Panc1 (cell line): ENCODE measurements at regions not wholly inside any gene's neighbourhood (a gene's known extent, or its start where the extent isn't known, plus 50 kb on each side); places are given as distances from the start of the nearest gene placed in this dataset.

Source experiments
- ATAC-seq: fragments of 200-7000 bp; cut with Tn5 transposase; 2 replicates; pipeline ENCODE4 v1.9.1; 2020; ENCODE audit warnings: mild to moderate bottlenecking, moderate library complexity
- BruUV-seq: library from RNA; stranded (reverse); fragments of 400-500 nt; replicated peaks from 2 replicates; lab custom pipeline; 2021; lab: Mats Ljungman, UMichigan
- CTCF ChIA-PET: fragments of 300-600 bp; sonication (Branson Sonifier 250); formaldehyde crosslinking; loops from one replicate; lab custom pipeline; 2022; ENCODE audit warnings: antibody characterized with exemption; lab: Charles Lee
- POLR2A ChIA-PET: fragments of 300-600 bp; sonication (Branson Sonifier 250); formaldehyde crosslinking; loops from one replicate; lab custom pipeline; 2022; ENCODE audit warnings: antibody characterized with exemption; lab: Charles Lee
- DNase-seq: peaks from one replicate; pipeline ENCODE4 v3.0.0-alpha.2; 2010; ENCODE audit warnings: low read depth, low spot score
- H3K27ac ChIP-seq: 2 replicates; pipeline ENCODE4 v1.5.1; 2011; ENCODE audit warnings: mild to moderate bottlenecking, low read length, inconsistent platforms
- H3K27me3 ChIP-seq: fragments of 200-500 bp; sonication (Bioruptor generic); 2 replicates; pipeline ENCODE4 v1.6.0; 2014; ENCODE audit warnings: low read length, inconsistent platforms; ENCODE audit not compliant: control insufficient read depth, insufficient read depth
- H3K36me3 ChIP-seq: fragments of 200-500 bp; sonication (Bioruptor generic); 2 replicates; pipeline ENCODE4 v1.5.1; 2014; ENCODE audit warnings: inconsistent platforms, mild to moderate bottlenecking, low read length, moderate library complexity; ENCODE audit not compliant: control insufficient read depth, insufficient read depth
- H3K4me1 ChIP-seq: 2 replicates; pipeline ENCODE4 v1.5.1; 2011; ENCODE audit warnings: inconsistent platforms, mild to moderate bottlenecking, low read length, moderate library complexity; ENCODE audit not compliant: control insufficient read depth, insufficient read depth
- H3K4me3 ChIP-seq, 2 experiments: 2 replicates each; pipeline ENCODE4 v1.5.1; 2011 to 2012; ENCODE audit warnings: low read depth in 2 of 2, low read length in 2 of 2, mild to moderate bottlenecking in 2 of 2, inconsistent platforms in 1 of 2, moderate library complexity in 1 of 2
- H3K9me3 ChIP-seq: fragments of 200-500 bp; sonication (Bioruptor generic); 2 replicates; pipeline ENCODE4 v1.5.1; 2014; ENCODE audit warnings: low read depth, mild to moderate bottlenecking, inconsistent platforms, low read length, moderate library complexity; ENCODE audit not compliant: control insufficient read depth, insufficient read depth
- CTCF ChIP-seq: fragments of 450-650 bp; IDR thresholded peaks from 2 replicates; pipeline ENCODE4 v1.5.1; 2017; ENCODE audit warnings: mild to moderate bottlenecking
- POLR2AphosphoS5 ChIP-seq: IDR thresholded peaks from 2 replicates; pipeline ENCODE4 v1.6.1; 2012; ENCODE audit warnings: mild to moderate bottlenecking, low read depth, low read length, moderate library complexity
- SIN3A ChIP-seq: IDR thresholded peaks from 2 replicates; pipeline ENCODE4 v1.6.1; 2012; ENCODE audit warnings: low read depth, mild to moderate bottlenecking, low read length, moderate library complexity, borderline replicate concordance; ENCODE audit not compliant: insufficient read depth
- TCF7L2 ChIP-seq: IDR thresholded peaks from 2 replicates; pipeline ENCODE4 v1.6.1; 2011; ENCODE audit warnings: mild to moderate bottlenecking, low read depth, low read length, inconsistent platforms
- in situ Hi-C: cut with HindIII; loops from 2 replicates; pipeline ENCODE4 v1.10.0; 2016; ENCODE audit warnings: low sequenced_read_pairs, low pct_unique_long_range_greater_than_20kb
- intact Hi-C: fragments of 100-400 bp; cut with micrococcal nuclease; formaldehyde crosslinking; loops from one replicate; pipeline ENCODE4 v1.10.0; 2022; ENCODE audit not compliant: unreplicated experiment
- TF ChIP-seq, protein P1 (sequence below), 2 experiments: IDR thresholded peaks; 2 replicates each; pipeline ENCODE4 v1.6.1; 2011 to 2012; ENCODE audit warnings: low read depth in 2 of 2, control low read depth in 1 of 2, low read length in 1 of 2, mild to moderate bottlenecking in 1 of 2, moderate library complexity in 1 of 2; ENCODE audit not compliant: insufficient read depth in 1 of 2

GRCh38 chr10:29949411-29950011 is 109.9 kb downstream of the JCAD start:
- H3K4me3 ChIP-seq, result no peak overlapping the region
- TF ChIP-seq, protein P1, sequence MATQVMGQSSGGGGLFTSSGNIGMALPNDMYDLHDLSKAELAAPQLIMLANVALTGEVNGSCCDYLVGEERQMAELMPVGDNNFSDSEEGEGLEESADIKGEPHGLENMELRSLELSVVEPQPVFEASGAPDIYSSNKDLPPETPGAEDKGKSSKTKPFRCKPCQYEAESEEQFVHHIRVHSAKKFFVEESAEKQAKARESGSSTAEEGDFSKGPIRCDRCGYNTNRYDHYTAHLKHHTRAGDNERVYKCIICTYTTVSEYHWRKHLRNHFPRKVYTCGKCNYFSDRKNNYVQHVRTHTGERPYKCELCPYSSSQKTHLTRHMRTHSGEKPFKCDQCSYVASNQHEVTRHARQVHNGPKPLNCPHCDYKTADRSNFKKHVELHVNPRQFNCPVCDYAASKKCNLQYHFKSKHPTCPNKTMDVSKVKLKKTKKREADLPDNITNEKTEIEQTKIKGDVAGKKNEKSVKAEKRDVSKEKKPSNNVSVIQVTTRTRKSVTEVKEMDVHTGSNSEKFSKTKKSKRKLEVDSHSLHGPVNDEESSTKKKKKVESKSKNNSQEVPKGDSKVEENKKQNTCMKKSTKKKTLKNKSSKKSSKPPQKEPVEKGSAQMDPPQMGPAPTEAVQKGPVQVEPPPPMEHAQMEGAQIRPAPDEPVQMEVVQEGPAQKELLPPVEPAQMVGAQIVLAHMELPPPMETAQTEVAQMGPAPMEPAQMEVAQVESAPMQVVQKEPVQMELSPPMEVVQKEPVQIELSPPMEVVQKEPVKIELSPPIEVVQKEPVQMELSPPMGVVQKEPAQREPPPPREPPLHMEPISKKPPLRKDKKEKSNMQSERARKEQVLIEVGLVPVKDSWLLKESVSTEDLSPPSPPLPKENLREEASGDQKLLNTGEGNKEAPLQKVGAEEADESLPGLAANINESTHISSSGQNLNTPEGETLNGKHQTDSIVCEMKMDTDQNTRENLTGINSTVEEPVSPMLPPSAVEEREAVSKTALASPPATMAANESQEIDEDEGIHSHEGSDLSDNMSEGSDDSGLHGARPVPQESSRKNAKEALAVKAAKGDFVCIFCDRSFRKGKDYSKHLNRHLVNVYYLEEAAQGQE (IDR thresholded peaks at IDR 0.05; ENCODE audit: insufficient read depth in 1 of 2, low read depth in 2 of 2, low read length in 1 of 2), result no peak
- no peak for TF ChIP-seq SIN3A
- TF ChIP-seq POLR2AphosphoS5, result no peak
- no peak for TF ChIP-seq TCF7L2
- TF ChIP-seq CTCF, result no peak
- H3K27ac ChIP-seq, result no peak overlapping the region
- ChIA-PET POLR2A (no interaction called here), CTCF (no interaction called here)
- H3K4me1 ChIP-seq, result no peaks in the 10 kb centered on the region
- in situ Hi-C loops (no loop called here), intact Hi-C loops (no loop called here)
- BruUV-seq, result no TSS peak
- DNase-seq, result no peak
- H3K36me3 ChIP-seq, result no peaks in the 10 kb centered on the region
- no peak for ATAC-seq
- H3K9me3 ChIP-seq, result no peaks in the 10 kb centered on the region
- H3K27me3 ChIP-seq, result no peaks in the 10 kb centered on the region

- H3K27ac ChIP-seq, result no peak overlapping the region
- BruUV-seq, result no TSS peak
- H3K9me3 ChIP-seq, result no peaks in the 10 kb centered on the region
- DNase-seq, result no peak
- H3K27me3 ChIP-seq, result no peaks in the 10 kb centered on the region
- in situ Hi-C loops, result no loop called here
- H3K4me1 ChIP-seq, result no peaks in the 10 kb centered on the region
- H3K36me3 ChIP-seq, result no peaks in the 10 kb centered on the region
- ATAC-seq, result no peak
- CTCF ChIA-PET, result no interaction called here
- TF ChIP-seq CTCF, result no peak
- no peak for TF ChIP-seq TCF7L2
- no peak for TF ChIP-seq SIN3A
- no peak for TF ChIP-seq POLR2AphosphoS5
- TF ChIP-seq, protein P1 (IDR thresholded peaks at IDR 0.05; ENCODE audit: insufficient read depth in 1 of 2, low read depth in 2 of 2, low read length in 1 of 2), result no peak
- H3K4me3 ChIP-seq, result no peak overlapping the region
- POLR2A ChIA-PET, result no interaction called here
- intact Hi-C loops, result no loop called here
Observed at GRCh38 chr10:29948881-29949355, 110.5 kb downstream of the JCAD start.
